ENCODE measurements at regions not wholly inside any gene's neighbourhood (a gene's known extent, or its start where the extent isn't known, plus 50 kb on each side); places are given as distances from the start of the nearest gene placed in this dataset.

DNA sequence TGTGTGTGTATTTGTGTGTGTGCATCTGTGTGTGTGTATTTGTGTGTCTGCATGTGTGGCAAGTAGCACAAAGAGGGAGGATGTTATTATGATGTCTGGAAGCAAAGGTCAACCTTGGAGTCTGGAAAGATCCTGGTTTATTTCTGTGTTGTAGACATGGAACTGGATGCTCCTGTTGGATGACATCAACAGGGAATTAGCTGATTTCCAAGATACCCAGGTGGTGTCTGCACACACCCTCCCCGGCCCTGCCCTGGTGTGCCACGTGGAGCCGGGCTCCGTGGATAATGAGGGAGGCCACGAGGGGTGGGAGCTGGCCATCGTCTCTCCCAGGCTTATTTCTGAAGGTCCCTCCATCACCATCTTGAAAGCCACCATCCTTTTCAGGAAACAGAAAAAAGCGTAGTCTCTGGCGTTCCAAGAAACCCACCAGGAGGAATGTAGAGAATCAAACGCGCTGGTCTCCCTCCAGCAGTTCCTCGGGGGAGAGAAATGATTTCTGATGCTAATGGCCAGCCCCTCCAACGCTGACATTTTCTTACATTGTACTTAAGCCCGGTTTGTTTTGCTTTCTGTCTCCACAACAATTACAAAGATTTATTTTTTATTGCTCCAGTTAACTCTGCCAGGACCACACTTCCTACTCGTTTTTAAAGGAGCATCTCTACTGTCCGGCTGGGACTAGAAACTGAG lies 93.3 kb downstream of the FOXL1 start:
- Mint-ChIP-seq H3K36me3 (no peaks in the 10 kb centered on the region), H3K9me3 (no peaks in the 10 kb centered on the region), H3K4me1 (no peaks in the 10 kb centered on the region), H3K4me3 (no peak overlapping the region), H3K27ac (no peak overlapping the region)
- no peak for ATAC-seq
- no peak for DNase-seq (ENCODE audit: low spot score in 2 of 2)

DNA sequence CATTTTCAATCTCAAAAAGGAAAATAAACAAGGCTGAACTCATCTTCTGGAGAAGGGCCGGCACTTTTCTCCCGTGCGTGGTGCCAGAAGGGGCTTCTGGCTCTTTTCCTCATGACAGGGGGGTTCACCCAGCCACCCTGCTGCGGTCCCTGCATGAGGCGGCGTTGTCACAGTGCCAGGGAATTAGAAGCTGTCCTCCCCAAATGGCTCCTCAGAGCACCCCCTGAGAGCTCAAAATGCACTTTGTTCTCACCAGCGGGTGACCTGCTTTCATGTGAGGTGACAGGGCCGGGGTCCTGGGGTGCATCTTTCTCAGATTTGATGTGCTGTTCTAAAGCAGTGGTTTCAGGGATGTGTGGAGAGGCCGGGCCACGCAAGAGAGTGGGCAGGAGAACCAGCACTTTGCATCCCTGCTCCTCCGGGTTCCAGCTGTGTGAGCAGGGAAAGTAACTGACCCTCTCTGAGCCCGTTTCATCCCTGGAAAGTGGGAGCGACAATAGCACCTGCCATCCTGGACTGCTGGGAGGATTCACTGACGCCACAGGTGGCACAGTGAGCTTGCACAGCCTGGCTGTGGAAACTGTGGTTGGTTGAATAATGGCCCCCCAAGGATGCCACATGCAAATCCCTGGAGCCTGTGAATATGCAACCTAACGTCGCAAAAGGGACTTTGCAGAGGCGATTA lies 94.0 kb downstream of the FOXL1 start:
- Mint-ChIP-seq H3K4me3 (no peak overlapping the region), H3K4me1 (no peaks in the 10 kb centered on the region), H3K27ac (no peak overlapping the region), H3K9me3 (no peaks in the 10 kb centered on the region), H3K36me3 (no peaks in the 10 kb centered on the region)
- DNase-seq (ENCODE audit: low spot score in 2 of 2) (no peak), ATAC-seq (no peak)

DNA sequence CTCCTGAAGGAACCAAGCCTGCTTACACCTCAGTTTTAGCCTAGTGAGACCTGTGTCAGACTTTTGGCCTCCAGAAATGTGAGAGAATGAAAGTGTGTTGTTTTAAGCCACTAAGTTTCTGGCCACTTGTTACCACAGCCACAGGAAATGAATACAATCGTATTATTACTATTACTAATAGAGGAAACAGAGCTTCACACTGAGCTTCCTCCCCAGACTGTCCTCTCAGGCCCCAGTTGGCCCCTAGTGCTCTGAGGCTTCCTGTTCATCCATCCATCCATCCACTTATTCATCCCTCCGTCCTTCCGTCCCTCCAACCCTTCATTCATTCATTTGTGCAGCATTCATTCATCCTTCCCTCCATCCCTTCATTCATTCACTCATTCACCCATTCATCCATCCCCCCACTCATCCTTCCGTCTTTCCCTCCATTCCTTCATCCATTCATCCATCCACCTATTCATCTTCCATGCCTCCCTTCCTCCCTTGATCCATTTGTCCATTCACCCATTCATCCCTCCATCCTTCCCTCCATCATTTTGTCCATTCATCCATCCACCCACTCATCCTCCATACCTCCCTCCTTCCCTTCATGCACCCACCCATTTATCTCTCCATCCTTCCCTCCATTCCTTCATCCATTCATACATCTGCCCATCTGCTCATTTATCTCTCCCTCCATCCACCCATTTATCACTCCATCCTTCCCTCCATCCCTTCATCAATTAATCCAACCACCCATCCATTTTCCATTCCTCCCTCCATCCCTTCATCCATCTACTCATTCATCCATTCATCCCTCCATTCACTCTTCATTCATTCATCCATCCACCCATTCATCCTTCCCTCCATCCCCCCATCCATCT lies 95.0 kb downstream of the FOXL1 start:
- Mint-ChIP-seq H3K36me3 (no peaks in the 10 kb centered on the region), H3K9me3 (no peaks in the 10 kb centered on the region), H3K27ac (no peak overlapping the region), H3K4me1 (no peaks in the 10 kb centered on the region), H3K4me3 (no peak overlapping the region)
- ATAC-seq (no peak), DNase-seq (ENCODE audit: low spot score in 2 of 2) (no peak)

DNA sequence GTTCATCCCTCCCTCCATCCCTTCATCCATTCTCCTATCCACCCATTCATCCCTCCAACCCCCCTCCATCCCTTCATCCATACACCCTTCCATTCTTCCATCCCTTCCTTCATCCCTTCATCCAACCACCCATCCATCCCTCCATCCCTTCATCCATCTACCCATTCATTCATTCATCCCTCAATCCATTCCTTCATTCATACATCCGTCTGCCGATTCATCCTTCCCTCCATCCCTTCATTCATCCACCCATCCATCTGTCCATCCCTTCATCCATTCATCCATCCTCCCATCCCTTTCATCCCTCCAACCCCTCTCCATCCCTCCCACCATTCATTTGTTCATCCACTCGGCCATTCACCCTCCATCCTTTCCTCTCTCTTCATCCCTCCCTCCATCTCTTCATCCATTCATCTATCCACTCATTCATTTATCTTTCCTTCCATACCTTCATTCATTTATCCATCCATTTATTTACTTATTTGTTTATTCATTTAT lies 95.7 kb downstream of the FOXL1 start:
- no peak for DNase-seq (ENCODE audit: low spot score in 2 of 2)
- no peak for ATAC-seq
- H3K36me3 Mint-ChIP-seq, result no peaks in the 10 kb centered on the region

DNA sequence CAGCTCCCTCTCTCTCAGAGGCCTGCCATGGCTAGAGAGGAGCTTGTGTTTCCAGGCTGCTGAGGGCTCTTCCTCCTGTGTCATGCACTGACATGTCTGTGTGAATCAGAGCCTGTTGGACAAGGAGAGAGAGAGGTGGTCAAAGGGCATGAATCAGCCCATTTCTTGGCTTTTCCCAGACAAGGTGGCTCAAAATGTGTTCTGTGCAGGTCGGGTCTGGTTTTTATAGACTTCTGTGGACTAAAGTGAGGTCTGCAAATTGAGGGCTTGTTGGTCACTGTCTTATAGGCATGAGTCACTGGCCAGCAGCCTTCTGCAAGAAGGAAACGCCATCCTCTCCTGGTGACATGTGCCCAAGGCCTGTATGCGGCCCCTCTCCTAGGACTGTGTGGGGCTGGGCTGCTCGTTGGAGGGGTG lies 97.9 kb downstream of the FOXL1 start:
- DNase-seq (ENCODE audit: low spot score in 2 of 2), result no peak
- Mint-ChIP-seq H3K36me3 (no peaks in the 10 kb centered on the region), H3K4me3 (no peak overlapping the region)

More for the DNA sequence above, 95.7 kb downstream of the FOXL1 start:
- Mint-ChIP-seq H3K27ac (no peak overlapping the region), H3K4me3 (no peak overlapping the region), H3K9me3 (no peaks in the 10 kb centered on the region), H3K4me1 (no peaks in the 10 kb centered on the region)

DNA sequence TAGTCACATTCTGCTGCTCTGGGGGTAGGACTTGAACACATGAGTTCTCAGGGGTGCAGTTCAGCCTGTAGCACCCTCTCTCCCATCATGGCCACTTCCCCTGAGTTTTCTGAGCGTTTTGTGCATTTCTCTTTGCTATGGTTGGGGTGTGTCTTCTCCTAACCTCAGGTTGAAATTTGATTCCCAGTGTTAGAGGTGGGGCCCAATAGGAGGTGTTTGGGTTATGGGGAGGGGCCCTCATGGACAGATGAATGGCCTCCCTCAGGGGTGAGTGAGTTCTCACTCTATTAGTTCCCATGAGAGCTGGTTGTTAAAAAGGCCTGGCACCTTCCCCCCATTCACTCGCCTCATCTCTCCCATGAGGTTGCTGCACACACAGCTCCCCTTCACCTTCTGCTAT lies 101.1 kb downstream of the FOXL1 start:
- ATAC-seq (no peak), DNase-seq (ENCODE audit: low spot score in 2 of 2) (no peak)
- Mint-ChIP-seq H3K9me3 (no peaks in the 10 kb centered on the region), H3K36me3 (no peaks in the 10 kb centered on the region), H3K4me3 (no peak overlapping the region), H3K27ac (no peak overlapping the region), H3K4me1 (no peaks in the 10 kb centered on the region)

More for the DNA sequence above, 97.9 kb downstream of the FOXL1 start:
- no peaks in the 10 kb centered on the region for H3K4me1 Mint-ChIP-seq
- no peak for ATAC-seq
- H3K9me3 Mint-ChIP-seq, result no peaks in the 10 kb centered on the region
- H3K27ac Mint-ChIP-seq, result no peak overlapping the region

DNA sequence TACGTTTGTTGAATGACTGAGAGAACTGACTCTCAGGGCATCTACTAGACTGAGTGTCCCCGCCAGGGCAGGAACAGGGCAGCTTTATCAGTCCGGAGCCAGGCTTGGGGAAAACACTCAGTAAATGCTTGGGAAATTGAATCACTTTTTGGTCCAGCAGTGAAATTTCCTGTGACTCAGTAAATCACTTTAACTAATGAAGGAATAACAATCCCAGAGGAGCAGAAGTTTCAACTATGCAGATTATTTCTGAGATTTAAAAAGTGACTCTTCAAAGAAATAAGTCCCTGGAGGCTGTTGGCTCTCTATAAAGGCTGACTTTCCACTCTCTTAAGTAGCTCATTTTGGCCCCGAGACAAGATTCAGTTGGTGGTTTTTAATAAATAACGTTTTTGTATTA lies 101.8 kb downstream of the FOXL1 start:
- Mint-ChIP-seq H3K9me3 (no peaks in the 10 kb centered on the region), H3K36me3 (no peaks in the 10 kb centered on the region), H3K27ac (no peak overlapping the region), H3K4me1 (no peaks in the 10 kb centered on the region), H3K4me3 (no peak overlapping the region)
- DNase-seq (ENCODE audit: low spot score in 2 of 2) (no peak), ATAC-seq (no peak)

DNA sequence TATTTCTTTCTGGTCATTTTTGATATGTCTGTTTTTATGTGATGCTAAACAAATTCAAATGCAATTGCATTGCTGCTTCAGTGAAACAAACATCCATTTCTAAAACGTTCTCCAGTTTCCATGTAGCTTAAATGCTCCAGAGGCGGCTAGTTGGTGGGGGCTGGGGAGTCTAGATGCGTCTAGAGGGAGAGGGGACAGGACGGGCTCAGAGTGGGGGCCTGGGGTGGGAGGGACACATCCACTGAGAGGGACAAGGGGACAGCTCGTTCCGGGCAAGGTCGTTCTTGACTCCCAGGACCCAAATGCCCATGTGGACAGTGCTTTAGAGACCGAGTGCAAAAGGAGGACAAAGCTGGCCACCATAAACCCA lies 102.3 kb downstream of the FOXL1 start:
- no peak overlapping the region for H3K27ac Mint-ChIP-seq
- ATAC-seq, result no peak
- H3K4me3 Mint-ChIP-seq, result no peak overlapping the region
- DNase-seq (ENCODE audit: low spot score in 2 of 2), result no peak
- no peaks in the 10 kb centered on the region for H3K36me3 Mint-ChIP-seq
- H3K4me1 Mint-ChIP-seq, result no peaks in the 10 kb centered on the region
- no peaks in the 10 kb centered on the region for H3K9me3 Mint-ChIP-seq

DNA sequence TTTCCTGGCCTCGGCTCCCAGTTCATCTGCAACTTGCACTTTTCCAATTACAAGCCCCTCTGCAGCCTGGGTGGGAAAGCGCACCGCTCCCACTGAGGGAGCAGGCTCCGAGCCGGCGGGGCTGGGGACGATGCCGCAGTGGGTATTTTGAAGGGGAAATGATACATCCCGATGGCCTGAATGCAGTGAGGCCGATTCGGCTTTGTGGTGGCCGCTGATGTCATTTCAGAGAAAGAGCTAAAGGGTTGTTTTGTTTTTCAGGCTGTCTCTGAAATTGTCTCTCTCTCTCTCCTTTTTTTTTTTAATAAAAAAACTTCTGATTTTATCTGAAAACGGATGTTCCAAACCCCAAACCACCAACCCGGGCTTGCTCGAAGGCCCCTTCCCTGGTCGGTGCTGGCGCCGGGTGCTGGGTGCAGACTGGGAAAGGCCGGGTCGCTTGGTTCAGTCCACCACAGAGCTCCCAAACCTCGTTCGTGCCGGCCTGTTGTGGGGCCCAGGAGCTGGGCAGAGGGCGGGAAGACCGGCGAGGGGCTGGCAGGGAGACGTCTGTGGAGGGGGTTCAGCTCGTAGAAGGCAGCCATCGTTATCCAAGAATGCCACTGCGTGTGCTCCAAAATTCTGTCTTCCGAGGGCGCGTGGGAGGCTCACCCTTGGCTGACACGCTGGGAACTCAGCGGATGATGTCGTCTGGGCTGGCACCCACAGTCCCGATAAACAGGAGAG lies 102.8 kb downstream of the FOXL1 start:
- ATAC-seq (no peak), DNase-seq (ENCODE audit: low spot score in 2 of 2) (no peak)
- Mint-ChIP-seq H3K4me3 (no peak overlapping the region), H3K9me3 (no peaks in the 10 kb centered on the region), H3K36me3 (no peaks in the 10 kb centered on the region), H3K4me1 (no peaks in the 10 kb centered on the region), H3K27ac (no peak overlapping the region)

DNA sequence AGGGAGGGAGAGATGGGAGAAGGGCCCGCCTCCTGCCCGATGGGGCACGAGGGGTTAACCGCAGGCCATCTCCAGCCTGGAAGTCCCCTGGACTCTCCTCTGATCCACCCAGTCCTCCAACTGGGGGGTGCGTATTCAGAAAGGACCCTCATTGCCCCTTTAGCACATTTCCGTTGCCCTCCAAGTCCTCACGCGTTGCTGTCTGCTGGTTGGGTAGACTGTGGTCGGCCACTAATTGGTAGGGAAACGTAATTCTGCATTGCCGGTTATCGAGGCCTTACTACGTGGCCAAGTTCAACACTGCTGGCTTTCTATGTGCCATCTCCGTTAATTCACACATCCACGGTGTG lies 103.4 kb downstream of the FOXL1 start:
- Mint-ChIP-seq H3K9me3 (no peaks in the 10 kb centered on the region), H3K4me3 (no peak overlapping the region), H3K36me3 (no peaks in the 10 kb centered on the region), H3K27ac (no peak overlapping the region), H3K4me1 (no peaks in the 10 kb centered on the region)
- DNase-seq (ENCODE audit: low spot score in 2 of 2), result no peak
- no peak for ATAC-seq

DNA sequence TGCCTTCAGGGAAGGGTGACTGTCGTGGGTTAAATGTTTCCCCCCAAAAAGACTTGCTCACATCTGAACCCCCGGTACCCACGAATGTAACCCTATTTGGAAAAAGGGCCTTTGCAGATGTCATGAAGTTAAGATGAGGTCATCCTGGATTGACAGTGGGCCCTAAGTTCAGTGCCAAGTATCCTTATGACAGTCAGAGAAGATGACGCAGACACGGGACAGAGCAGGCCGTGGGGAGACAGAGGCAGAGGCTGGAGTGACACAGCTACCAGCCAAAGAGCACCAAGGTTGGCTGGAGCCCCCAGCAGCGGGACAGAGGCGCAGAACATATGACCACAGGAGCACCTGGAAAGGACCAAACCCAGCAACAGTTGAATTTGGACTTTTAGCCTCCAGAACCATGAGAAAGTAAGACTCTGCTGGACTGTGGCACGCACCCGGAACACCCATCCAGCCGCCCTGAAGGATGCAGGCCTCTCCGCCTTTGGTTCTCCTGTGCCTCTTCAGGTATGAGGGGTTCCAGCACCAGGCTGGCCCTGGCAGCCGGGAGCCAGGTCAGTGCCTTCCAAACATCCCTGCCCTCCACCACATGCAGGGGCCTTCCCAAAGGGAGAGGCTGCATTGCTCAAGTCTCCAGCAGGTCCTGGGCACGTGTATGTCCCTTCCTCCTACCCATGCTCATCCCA lies 104.0 kb downstream of the FOXL1 start:
- H3K9me3 Mint-ChIP-seq, result no peaks in the 10 kb centered on the region
- no peak for DNase-seq (ENCODE audit: low spot score in 2 of 2)
- no peak overlapping the region for H3K27ac Mint-ChIP-seq
- H3K4me3 Mint-ChIP-seq, result no peak overlapping the region
- no peaks in the 10 kb centered on the region for H3K36me3 Mint-ChIP-seq
- ATAC-seq, result no peak
- no peaks in the 10 kb centered on the region for H3K4me1 Mint-ChIP-seq

DNA sequence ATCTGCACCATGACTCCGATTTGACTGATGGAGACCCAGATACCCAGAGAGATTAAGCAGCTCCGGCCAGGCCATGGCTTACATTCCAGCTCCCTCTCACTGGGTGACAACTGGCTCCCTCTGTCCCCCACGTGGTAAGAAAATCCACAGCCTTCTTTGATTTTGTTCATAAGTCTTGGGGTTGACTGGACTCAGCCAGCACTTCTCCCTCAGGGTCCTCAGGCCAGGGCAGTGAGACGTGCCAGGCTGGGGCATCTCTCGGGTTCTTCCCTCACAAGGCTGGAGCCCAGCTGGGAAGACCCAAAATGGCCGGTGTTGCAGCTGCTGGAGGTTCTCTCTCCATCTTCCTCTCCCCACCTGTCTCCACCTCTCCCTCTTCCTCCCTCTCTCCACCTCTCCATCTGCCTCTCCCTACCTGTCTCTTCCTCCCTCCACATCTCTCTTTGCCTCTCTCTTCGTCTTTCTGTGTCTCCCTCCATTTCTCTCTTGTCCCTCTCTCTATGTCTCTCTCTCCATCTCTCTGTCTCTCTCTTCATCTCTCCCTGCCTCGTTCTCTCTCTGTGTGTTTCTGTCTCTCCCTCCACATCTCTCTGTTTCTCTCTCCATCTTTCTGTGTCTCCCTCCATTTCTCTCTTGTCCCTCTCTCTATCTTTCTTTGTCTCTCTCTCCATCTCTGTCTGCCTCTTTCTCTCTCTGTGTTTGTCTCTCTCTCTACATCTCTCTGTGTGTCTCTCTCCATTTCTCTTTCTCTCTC lies 105.3 kb downstream of the FOXL1 start:
- H3K36me3 Mint-ChIP-seq, result no peaks in the 10 kb centered on the region

DNA sequence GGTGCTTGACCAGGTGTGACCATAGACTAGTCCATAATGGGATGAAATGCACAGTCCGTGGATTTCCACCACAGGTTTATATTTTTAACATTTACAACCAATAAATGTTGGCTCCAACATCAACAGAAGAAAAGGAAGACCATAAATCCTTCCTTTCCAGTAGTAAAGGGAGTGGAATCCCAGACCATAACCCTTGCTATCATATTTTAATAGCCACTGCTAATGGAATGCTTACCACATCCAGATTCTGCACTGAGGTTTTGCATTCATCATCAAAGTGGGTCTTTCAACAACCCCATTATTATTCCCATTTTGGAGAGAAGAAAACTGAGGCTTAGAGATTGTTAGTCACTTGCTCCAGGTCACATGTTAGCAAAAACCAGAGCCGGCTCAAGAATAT lies 106.7 kb downstream of the FOXL1 start:
- ATAC-seq (no peak), DNase-seq (ENCODE audit: low spot score in 2 of 2) (no peak)
- no peaks in the 10 kb centered on the region for H3K36me3 Mint-ChIP-seq
- no peaks in the 10 kb centered on the region for H3K4me1 Mint-ChIP-seq
- H3K4me3 Mint-ChIP-seq, result no peak overlapping the region
- no peak overlapping the region for H3K27ac Mint-ChIP-seq
- H3K9me3 Mint-ChIP-seq, result no peaks in the 10 kb centered on the region

More for the DNA sequence above, 105.3 kb downstream of the FOXL1 start:
- no peaks in the 10 kb centered on the region for H3K9me3 Mint-ChIP-seq
- H3K27ac Mint-ChIP-seq, result no peak overlapping the region
- no peak for ATAC-seq
- H3K4me1 Mint-ChIP-seq, result no peaks in the 10 kb centered on the region
- H3K4me3 Mint-ChIP-seq, result no peak overlapping the region
- DNase-seq (ENCODE audit: low spot score in 2 of 2), result no peak

DNA sequence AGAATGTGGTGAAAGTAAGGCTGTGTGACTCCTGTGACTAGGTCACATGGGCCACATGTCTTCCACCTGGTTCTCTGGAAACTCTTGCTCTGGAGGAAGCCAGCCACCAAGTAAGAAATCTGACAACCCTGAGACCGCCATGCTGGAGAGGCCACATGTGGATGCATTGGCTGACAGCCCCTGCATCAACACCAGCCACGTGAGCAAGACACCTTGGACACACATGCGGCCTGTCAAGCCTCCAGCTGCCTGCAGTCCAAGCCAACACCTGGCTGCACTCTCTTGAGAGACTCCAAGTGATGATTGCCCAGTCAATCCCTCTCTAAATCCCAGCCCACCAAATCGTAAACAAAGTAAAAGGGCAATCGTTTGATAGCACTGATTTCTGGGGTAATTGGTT lies 112.6 kb downstream of the FOXL1 start:
- ATAC-seq, result no peak
- DNase-seq (ENCODE audit: low spot score in 2 of 2), result no peak
- Mint-ChIP-seq H3K36me3 (no peaks in the 10 kb centered on the region), H3K4me1 (no peaks in the 10 kb centered on the region), H3K27ac (no peak overlapping the region), H3K9me3 (no peaks in the 10 kb centered on the region), H3K4me3 (no peak overlapping the region)

All from stimulated activated effector memory CD8-positive, alpha-beta T cell treated with anti-CD3 and anti-CD28 coated beads, Interleukin-12 subunit alpha, Interleukin-12 subunit beta, amount 100 ng/mL, for 72 hours (primary cell).